ENCODE measurements at regions not wholly inside any gene's neighbourhood (a gene's known extent, or its start where the extent isn't known, plus 50 kb on each side); places are given as distances from the start of the nearest gene placed in this dataset.

GRCh38 chr3:8103954-8104353 lies 397.7 kb upstream of the LMCD1 start:
- no peak for TF ChIP-seq CTCF (conservative IDR thresholded peaks at IDR 0.05; ENCODE audit: low read depth, low read length)
- no peak overlapping the region for H3K4me3 ChIP-seq (ENCODE audit: low read length)
- DNase-seq (ENCODE audit: low read depth) = no peak

- DNase-seq (ENCODE audit: low read depth) = no peak
- no peak for TF ChIP-seq CTCF (conservative IDR thresholded peaks at IDR 0.05; ENCODE audit: low read depth, low read length)
- H3K4me3 ChIP-seq (ENCODE audit: low read length) = no peak overlapping the region
Measured at GRCh38 chr3:8106921-8107320, 394.7 kb upstream of the LMCD1 start.

- DNase-seq (ENCODE audit: low read depth) = peak; percentile 19
- H3K4me3 ChIP-seq (ENCODE audit: low read length) = no peak overlapping the region
- peak; percentile 80 for TF ChIP-seq CTCF (conservative IDR thresholded peaks at IDR 0.05; ENCODE audit: low read depth, low read length)
Measured at GRCh38 chr3:8110966-8111798, 390.4 kb upstream of the LMCD1 start.

GRCh38 chr3:8112587-8112986 lies 389.0 kb upstream of the LMCD1 start:
- DNase-seq (ENCODE audit: low read depth) = no peak
- no peak for TF ChIP-seq CTCF (conservative IDR thresholded peaks at IDR 0.05; ENCODE audit: low read depth, low read length)
- no peak overlapping the region for H3K4me3 ChIP-seq (ENCODE audit: low read length)

GRCh38 chr3:8113626-8114025 lies 388.0 kb upstream of the LMCD1 start:
- no peak for DNase-seq (ENCODE audit: low read depth)
- no peak for TF ChIP-seq CTCF (conservative IDR thresholded peaks at IDR 0.05; ENCODE audit: low read depth, low read length)
- H3K4me3 ChIP-seq (ENCODE audit: low read length) = no peak overlapping the region

GRCh38 chr3:8128686-8129085 lies 372.9 kb upstream of the LMCD1 start:
- TF ChIP-seq CTCF (conservative IDR thresholded peaks at IDR 0.05; ENCODE audit: low read depth, low read length) = no peak
- no peak for DNase-seq (ENCODE audit: low read depth)
- H3K4me3 ChIP-seq (ENCODE audit: low read length) = no peak overlapping the region

GRCh38 chr3:8136553-8136952 lies 365.1 kb upstream of the LMCD1 start:
- no peak for DNase-seq (ENCODE audit: low read depth)
- no peak overlapping the region for H3K4me3 ChIP-seq (ENCODE audit: low read length)
- no peak for TF ChIP-seq CTCF (conservative IDR thresholded peaks at IDR 0.05; ENCODE audit: low read depth, low read length)

Data from retinal pigment epithelial cell (primary cell).